KMS-11 (cell line): ENCODE measurements at regions not wholly inside any gene's neighbourhood (a gene's known extent, or its start where the extent isn't known, plus 50 kb on each side); places are given as distances from the start of the nearest gene placed in this dataset.

Experiments used
- H2AFZ ChIP-seq: fragments of 200-600 bp; sonication (generic); 2 replicates; pipeline ENCODE4 v1.6.1; 2016; ENCODE audit warnings: antibody characterized with exemption, mixed run types, low read depth
- H3K27ac ChIP-seq: fragments of 200-600 bp; sonication (generic); 2 replicates; pipeline ENCODE4 v1.6.1; 2016; ENCODE audit warnings: mild to moderate bottlenecking, mixed run types
- H3K27me3 ChIP-seq: fragments of 200-600 bp; sonication (generic); 2 replicates; pipeline ENCODE4 v1.6.1; 2017; ENCODE audit warnings: mild to moderate bottlenecking, low read depth, mixed run types, moderate library complexity; ENCODE audit not compliant: insufficient read depth
- H3K36me3 ChIP-seq: fragments of 200-600 bp; sonication (generic); 2 replicates; pipeline ENCODE4 v1.6.1; 2017; ENCODE audit warnings: mild to moderate bottlenecking, mixed run types; ENCODE audit not compliant: insufficient read depth
- H3K4me1 ChIP-seq: fragments of 200-600 bp; sonication (generic); 2 replicates; pipeline ENCODE4 v1.6.1; 2016; ENCODE audit warnings: mild to moderate bottlenecking, low read depth, mixed run types; ENCODE audit not compliant: poor library complexity, severe bottlenecking
- H3K4me2 ChIP-seq: fragments of 200-600 bp; sonication (generic); 2 replicates; pipeline ENCODE4 v1.7.0; 2016; ENCODE audit warnings: mild to moderate bottlenecking, mixed run types
- H3K4me3 ChIP-seq: fragments of 200-600 bp; sonication (generic); IDR thresholded peaks from 2 replicates; pipeline ENCODE4 v1.6.1; 2017; ENCODE audit warnings: low read depth, low read length, mixed read lengths; ENCODE audit not compliant: insufficient read depth
- H3K79me2 ChIP-seq: fragments of 200-600 bp; sonication (generic); 2 replicates; pipeline ENCODE4 v1.6.1; 2016; ENCODE audit warnings: low read depth, mixed run types; ENCODE audit not compliant: insufficient read depth
- H3K9ac ChIP-seq: fragments of 200-600 bp; sonication (generic); 2 replicates; pipeline ENCODE4 v1.6.1; 2016; ENCODE audit warnings: mild to moderate bottlenecking, mixed run types
- H4K20me1 ChIP-seq: fragments of 200-600 bp; sonication (generic); 2 replicates; pipeline ENCODE4 v1.6.1; 2016; ENCODE audit warnings: mild to moderate bottlenecking, mixed run types; ENCODE audit not compliant: insufficient read depth
- TF ChIP-seq, protein P1 (sequence below): fragments of 200-600 bp; sonication (generic); conservative IDR thresholded peaks from 2 replicates; pipeline ENCODE4 v1.6.1; 2017; ENCODE audit warnings: low read depth, mild to moderate bottlenecking, antibody characterized with exemption, low read length, moderate library complexity, mixed read lengths

DNA sequence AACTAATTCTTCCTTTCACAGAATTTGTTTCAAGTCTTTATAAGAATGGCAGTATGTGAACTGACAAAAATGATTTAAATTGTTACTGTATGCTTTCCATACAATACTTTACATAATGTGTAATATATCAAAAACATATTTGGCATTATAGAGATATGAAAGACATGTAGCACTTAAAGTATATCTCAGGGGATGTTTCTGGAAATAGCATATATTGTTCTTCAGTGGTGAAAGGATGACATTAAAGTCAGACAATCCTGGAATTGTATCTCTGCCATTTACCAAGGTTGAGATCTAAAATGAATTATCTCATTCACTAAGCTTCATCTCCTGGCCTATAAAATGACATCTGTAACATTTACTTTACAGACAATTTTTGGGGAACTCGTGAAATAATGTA lies 358.4 kb upstream of the EPHA5 start:
- no peaks in the 10 kb centered on the region for H3K4me1 ChIP-seq
- no peaks in the 10 kb centered on the region for H3K27me3 ChIP-seq
- no peak overlapping the region for H3K9ac ChIP-seq
- no peaks in the 10 kb centered on the region for H4K20me1 ChIP-seq
- H3K4me2 ChIP-seq = no peak overlapping the region
- TF ChIP-seq, protein P1, sequence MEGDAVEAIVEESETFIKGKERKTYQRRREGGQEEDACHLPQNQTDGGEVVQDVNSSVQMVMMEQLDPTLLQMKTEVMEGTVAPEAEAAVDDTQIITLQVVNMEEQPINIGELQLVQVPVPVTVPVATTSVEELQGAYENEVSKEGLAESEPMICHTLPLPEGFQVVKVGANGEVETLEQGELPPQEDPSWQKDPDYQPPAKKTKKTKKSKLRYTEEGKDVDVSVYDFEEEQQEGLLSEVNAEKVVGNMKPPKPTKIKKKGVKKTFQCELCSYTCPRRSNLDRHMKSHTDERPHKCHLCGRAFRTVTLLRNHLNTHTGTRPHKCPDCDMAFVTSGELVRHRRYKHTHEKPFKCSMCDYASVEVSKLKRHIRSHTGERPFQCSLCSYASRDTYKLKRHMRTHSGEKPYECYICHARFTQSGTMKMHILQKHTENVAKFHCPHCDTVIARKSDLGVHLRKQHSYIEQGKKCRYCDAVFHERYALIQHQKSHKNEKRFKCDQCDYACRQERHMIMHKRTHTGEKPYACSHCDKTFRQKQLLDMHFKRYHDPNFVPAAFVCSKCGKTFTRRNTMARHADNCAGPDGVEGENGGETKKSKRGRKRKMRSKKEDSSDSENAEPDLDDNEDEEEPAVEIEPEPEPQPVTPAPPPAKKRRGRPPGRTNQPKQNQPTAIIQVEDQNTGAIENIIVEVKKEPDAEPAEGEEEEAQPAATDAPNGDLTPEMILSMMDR = no peak
- H2AFZ ChIP-seq = no peak overlapping the region
- no peaks in the 10 kb centered on the region for H3K79me2 ChIP-seq
- H3K27ac ChIP-seq = no peak overlapping the region
- no peak overlapping the region for H3K4me3 ChIP-seq
- no peaks in the 10 kb centered on the region for H3K36me3 ChIP-seq

DNA sequence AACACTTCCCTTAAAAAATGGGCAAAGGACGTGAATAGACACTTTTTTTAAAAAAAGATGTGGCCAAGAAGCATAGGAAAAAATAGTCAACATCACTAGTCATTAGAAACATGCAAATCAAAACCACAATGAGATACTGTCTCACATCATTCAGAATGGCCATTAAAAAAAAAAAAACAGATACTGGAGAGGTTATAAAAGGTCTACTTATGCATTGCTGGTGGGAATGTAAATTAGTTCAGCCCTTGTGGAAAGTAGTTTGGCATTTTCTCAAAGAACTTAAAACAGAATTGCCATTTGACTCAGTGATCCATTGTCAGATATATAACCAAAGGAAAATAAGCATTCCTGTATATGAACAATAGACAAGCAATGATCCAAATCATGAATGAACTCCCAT lies 352.8 kb upstream of the EPHA5 start:
- no peak overlapping the region for H3K9ac ChIP-seq
- no peaks in the 10 kb centered on the region for H3K27me3 ChIP-seq
- H2AFZ ChIP-seq = no peak overlapping the region
- no peak overlapping the region for H3K4me3 ChIP-seq
- H4K20me1 ChIP-seq = no peaks in the 10 kb centered on the region
- TF ChIP-seq, protein P1 = no peak
- H3K36me3 ChIP-seq = no peaks in the 10 kb centered on the region
- H3K79me2 ChIP-seq = no peaks in the 10 kb centered on the region
- no peaks in the 10 kb centered on the region for H3K4me1 ChIP-seq
- H3K4me2 ChIP-seq = no peak overlapping the region
- no peak overlapping the region for H3K27ac ChIP-seq

DNA sequence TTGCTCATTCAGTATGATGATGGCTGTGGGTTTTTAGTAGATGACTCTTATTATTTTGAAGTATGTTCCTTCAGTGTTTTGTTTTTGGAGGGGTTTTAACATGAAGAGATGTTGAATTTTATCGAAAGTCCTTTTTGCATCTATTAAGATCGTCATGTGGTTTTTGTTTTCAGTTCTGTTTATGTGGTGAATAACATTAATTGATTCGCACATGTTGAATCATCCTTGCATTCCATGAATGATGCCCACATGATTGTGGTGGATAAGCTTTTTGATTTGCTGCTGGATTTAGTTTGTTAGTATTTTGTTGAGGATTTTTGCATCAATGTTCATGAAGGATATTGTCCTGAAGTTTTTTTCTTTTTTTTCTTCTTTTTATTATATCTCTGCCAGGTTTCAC lies 347.4 kb upstream of the EPHA5 start:
- Histone ChIP-seq H3K4me1 (no peaks in the 10 kb centered on the region), H3K27ac (no peak overlapping the region)

DNA sequence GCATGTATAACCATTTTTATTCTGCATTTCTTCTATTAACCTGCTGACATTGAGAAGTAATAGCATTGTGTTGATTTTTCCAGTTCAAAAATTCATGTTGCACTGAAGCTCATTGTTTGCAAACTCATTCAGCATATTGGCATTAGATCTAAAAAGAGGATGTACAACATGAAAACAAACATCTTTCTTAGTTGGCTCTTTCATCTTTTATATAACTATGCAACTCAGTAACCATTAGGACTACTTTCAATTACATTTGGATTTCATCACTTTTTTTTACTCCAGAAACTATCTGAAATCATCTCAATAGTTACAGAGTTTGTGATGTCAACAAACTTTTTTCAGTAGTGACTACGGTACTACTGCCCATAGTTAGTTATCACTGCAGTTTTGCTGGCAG lies 346.0 kb upstream of the EPHA5 start:
- H3K4me1 ChIP-seq = no peaks in the 10 kb centered on the region
- H3K27ac ChIP-seq = no peak overlapping the region
- no peaks in the 10 kb centered on the region for H3K27me3 ChIP-seq
- no peaks in the 10 kb centered on the region for H4K20me1 ChIP-seq
- TF ChIP-seq, protein P1 = no peak
- H3K4me3 ChIP-seq = no peak overlapping the region
- no peaks in the 10 kb centered on the region for H3K36me3 ChIP-seq
- H3K9ac ChIP-seq = no peak overlapping the region
- H2AFZ ChIP-seq = no peak overlapping the region
- H3K79me2 ChIP-seq = no peaks in the 10 kb centered on the region
- H3K4me2 ChIP-seq = no peak overlapping the region

More for the DNA sequence above, 347.4 kb upstream of the EPHA5 start:
- Histone ChIP-seq H3K27me3 (no peaks in the 10 kb centered on the region), H3K4me3 (no peak overlapping the region), H2AFZ (no peak overlapping the region), H4K20me1 (no peaks in the 10 kb centered on the region), H3K36me3 (no peaks in the 10 kb centered on the region), H3K4me2 (no peak overlapping the region), H3K79me2 (no peaks in the 10 kb centered on the region), H3K9ac (no peak overlapping the region)
- TF ChIP-seq, protein P1 = no peak
